OCI-LY1 (cell line): ENCODE measurements at regions not wholly inside any gene's neighbourhood (a gene's known extent, or its start where the extent isn't known, plus 50 kb on each side); places are given as distances from the start of the nearest gene placed in this dataset.

Experiments used
- EZH2 ChIP-seq: fragments of 200-600 bp; sonication (generic), shearing (Covaris generic); IDR thresholded peaks from 2 replicates; pipeline ENCODE4 v1.8.0; 2017; ENCODE audit warnings: borderline replicate concordance, mixed run types, mild to moderate bottlenecking, antibody characterized with exemption, low read length, moderate library complexity, mixed read lengths
- TF ChIP-seq, protein P1 (sequence below): fragments of 200-600 bp; sonication (generic), shearing (Covaris generic); IDR thresholded peaks from 2 replicates; pipeline ENCODE4 v1.5.1; 2017; ENCODE audit warnings: mild to moderate bottlenecking, antibody characterized with exemption, low read length, moderate library complexity, mixed read lengths

DNA sequence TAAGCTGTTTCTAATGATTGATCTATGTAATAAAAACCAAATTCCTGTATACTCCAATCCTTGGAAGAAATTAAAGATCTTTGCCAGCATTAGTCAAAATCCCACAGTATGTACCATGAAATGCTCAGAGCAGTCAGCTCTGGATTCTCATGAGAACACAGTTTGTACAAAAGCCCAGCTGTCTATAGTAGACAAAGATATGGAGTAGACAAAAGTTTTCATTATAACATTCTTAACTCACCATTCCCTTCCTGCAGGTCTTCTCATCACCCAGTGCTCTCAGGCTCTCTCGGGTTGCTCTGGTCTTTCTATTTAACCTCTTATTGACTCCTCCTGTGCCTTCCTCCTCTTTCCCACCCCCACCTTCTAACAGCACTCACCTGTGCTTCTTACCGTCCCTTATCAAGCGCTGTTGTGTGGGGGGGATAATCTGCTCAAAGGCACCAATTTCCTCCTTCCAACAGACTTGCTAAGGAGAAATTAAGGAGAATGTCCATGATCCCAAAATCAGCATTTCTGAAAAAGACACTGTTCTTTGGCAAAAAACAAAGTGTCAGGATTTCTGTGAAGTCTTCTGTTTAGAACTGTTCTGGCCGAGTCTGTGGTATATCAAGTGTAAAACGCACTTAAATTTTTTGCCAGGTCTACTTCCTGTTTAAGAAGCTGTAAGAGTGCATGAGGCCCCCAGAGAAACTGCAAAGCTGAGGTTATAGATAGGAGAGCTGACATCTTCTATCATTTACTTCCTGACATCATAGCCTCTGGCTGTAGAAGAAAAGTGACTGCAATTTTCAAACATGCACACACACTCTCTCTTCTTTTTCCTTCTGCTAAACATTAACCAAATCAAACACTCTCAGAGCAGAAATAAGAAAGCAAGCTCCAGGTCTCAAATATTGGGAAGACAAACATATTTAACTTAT is 144.1 kb downstream of the EVA1A start:
- TF ChIP-seq, protein P1, sequence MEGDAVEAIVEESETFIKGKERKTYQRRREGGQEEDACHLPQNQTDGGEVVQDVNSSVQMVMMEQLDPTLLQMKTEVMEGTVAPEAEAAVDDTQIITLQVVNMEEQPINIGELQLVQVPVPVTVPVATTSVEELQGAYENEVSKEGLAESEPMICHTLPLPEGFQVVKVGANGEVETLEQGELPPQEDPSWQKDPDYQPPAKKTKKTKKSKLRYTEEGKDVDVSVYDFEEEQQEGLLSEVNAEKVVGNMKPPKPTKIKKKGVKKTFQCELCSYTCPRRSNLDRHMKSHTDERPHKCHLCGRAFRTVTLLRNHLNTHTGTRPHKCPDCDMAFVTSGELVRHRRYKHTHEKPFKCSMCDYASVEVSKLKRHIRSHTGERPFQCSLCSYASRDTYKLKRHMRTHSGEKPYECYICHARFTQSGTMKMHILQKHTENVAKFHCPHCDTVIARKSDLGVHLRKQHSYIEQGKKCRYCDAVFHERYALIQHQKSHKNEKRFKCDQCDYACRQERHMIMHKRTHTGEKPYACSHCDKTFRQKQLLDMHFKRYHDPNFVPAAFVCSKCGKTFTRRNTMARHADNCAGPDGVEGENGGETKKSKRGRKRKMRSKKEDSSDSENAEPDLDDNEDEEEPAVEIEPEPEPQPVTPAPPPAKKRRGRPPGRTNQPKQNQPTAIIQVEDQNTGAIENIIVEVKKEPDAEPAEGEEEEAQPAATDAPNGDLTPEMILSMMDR, result no peak
- no peak for TF ChIP-seq EZH2
